ENCODE measurements at regions not wholly inside any gene's neighbourhood (a gene's known extent, or its start where the extent isn't known, plus 50 kb on each side); places are given as distances from the start of the nearest gene placed in this dataset.

DNA sequence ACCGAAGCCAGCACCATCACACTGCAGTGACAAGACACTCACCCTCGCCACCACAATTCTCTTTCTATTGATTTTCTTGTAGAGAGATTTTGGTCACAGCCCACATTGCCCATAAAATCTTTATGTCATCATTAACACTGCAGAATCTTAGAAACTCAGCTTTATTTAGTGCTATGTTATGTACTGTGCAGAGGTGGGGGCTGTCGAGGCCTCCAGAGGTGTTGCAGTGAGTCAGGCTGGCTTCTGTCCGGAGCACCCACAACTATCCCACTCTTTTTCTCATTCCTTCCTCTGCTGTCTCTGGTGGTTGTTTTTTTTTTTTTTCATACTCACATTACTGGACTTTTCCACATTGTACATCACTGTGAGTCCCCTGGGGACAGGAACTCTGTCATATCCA is 677.4 kb upstream of the HS6ST1 start (continued):
- TF ChIP-seq, protein P1, sequence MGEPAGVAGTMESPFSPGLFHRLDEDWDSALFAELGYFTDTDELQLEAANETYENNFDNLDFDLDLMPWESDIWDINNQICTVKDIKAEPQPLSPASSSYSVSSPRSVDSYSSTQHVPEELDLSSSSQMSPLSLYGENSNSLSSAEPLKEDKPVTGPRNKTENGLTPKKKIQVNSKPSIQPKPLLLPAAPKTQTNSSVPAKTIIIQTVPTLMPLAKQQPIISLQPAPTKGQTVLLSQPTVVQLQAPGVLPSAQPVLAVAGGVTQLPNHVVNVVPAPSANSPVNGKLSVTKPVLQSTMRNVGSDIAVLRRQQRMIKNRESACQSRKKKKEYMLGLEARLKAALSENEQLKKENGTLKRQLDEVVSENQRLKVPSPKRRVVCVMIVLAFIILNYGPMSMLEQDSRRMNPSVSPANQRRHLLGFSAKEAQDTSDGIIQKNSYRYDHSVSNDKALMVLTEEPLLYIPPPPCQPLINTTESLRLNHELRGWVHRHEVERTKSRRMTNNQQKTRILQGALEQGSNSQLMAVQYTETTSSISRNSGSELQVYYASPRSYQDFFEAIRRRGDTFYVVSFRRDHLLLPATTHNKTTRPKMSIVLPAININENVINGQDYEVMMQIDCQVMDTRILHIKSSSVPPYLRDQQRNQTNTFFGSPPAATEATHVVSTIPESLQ (CRISPR knock-in tag; IDR thresholded peaks at IDR 0.05): no peak
- TF ChIP-seq, protein P2, sequence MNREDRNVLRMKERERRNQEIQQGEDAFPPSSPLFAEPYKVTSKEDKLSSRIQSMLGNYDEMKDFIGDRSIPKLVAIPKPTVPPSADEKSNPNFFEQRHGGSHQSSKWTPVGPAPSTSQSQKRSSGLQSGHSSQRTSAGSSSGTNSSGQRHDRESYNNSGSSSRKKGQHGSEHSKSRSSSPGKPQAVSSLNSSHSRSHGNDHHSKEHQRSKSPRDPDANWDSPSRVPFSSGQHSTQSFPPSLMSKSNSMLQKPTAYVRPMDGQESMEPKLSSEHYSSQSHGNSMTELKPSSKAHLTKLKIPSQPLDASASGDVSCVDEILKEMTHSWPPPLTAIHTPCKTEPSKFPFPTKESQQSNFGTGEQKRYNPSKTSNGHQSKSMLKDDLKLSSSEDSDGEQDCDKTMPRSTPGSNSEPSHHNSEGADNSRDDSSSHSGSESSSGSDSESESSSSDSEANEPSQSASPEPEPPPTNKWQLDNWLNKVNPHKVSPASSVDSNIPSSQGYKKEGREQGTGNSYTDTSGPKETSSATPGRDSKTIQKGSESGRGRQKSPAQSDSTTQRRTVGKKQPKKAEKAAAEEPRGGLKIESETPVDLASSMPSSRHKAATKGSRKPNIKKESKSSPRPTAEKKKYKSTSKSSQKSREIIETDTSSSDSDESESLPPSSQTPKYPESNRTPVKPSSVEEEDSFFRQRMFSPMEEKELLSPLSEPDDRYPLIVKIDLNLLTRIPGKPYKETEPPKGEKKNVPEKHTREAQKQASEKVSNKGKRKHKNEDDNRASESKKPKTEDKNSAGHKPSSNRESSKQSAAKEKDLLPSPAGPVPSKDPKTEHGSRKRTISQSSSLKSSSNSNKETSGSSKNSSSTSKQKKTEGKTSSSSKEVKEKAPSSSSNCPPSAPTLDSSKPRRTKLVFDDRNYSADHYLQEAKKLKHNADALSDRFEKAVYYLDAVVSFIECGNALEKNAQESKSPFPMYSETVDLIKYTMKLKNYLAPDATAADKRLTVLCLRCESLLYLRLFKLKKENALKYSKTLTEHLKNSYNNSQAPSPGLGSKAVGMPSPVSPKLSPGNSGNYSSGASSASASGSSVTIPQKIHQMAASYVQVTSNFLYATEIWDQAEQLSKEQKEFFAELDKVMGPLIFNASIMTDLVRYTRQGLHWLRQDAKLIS (CRISPR knock-in tag; IDR thresholded peaks at IDR 0.05; ENCODE audit: borderline replicate concordance): no peak
- TF ChIP-seq NR2C2 (CRISPR knock-in tag; IDR thresholded peaks at IDR 0.05) (no peak), ZNF396 (CRISPR knock-in tag; IDR thresholded peaks at IDR 0.05; ENCODE audit: borderline replicate concordance) (no peak), TP53 (CRISPR knock-in tag; IDR thresholded peaks at IDR 0.05) (no peak), PRRX2 (CRISPR knock-in tag; IDR thresholded peaks at IDR 0.05) (no peak)
- TF ChIP-seq, protein P3, sequence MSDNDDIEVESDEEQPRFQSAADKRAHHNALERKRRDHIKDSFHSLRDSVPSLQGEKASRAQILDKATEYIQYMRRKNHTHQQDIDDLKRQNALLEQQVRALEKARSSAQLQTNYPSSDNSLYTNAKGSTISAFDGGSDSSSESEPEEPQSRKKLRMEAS (CRISPR knock-in tag; IDR thresholded peaks at IDR 0.05): no peak

DNA sequence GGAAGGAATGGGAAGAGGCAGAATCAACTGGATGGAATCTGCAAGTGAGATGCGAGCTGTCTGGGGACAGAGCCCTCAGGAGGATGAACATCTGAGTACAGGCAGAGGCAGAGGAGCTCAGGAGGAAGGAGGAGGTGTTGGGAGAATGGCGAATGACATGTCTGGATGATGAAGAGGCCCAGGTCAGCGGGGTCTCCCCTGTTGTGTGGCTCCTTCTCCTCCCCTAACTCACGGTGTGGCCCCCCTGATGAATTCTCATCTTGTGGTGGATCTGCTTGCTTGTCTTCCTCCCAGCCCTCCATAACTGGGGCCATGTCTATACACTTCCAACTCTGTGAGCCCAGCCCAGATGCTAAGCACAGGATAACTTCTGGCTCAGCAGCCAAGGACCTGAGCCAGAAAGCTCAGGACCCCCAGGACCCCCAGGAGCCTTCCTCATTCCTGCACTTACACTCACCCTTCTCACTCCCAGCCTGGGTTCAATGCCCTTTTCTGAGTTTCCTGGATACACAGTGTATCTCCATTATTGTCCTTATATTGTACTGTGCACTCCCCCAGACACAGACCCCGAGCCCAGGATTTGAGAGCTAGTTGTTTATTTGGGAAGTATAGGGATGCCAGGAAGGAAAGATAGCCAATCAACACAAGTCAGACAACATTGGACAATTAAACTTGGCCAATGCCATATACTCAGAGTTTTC is 678.6 kb upstream of the HS6ST1 start:
- no peaks in the 10 kb centered on the region for H3K4me1 Mint-ChIP-seq
- no peaks in the 10 kb centered on the region; the same call in 1 of the 2 replicates for H3K27me3 Mint-ChIP-seq (ENCODE audit: low read depth)
- no peak overlapping the region for H3K27ac Mint-ChIP-seq
- no peaks in the 10 kb centered on the region for H3K36me3 Mint-ChIP-seq
- ChIA-PET CTCF (no interaction called here), POLR2A (no interaction called here)
- peaks cover 11% of the 10 kb centered on the region for H3K9me3 Mint-ChIP-seq
- H3K4me3 Mint-ChIP-seq: no peak overlapping the region
- DNase-seq (ENCODE audit: low spot score) (no peak), ATAC-seq (no peak)
- TF ChIP-seq GRHL2 (CRISPR knock-in tag; IDR thresholded peaks at IDR 0.05; ENCODE audit: insufficient replicate concordance, severe bottlenecking) (no peak), MYBL2 (CRISPR knock-in tag; IDR thresholded peaks at IDR 0.05) (no peak), NFATC4 (CRISPR knock-in tag; IDR thresholded peaks at IDR 0.05) (no peak), TP53 (CRISPR knock-in tag; IDR thresholded peaks at IDR 0.05) (no peak), SMAD3 (CRISPR knock-in tag; IDR thresholded peaks at IDR 0.05; ENCODE audit: borderline replicate concordance) (no peak), CREM (CRISPR knock-in tag; IDR thresholded peaks at IDR 0.05) (no peak), FOXK1 (CRISPR knock-in tag; IDR thresholded peaks at IDR 0.05) (no peak), ZNF138 (CRISPR knock-in tag; conservative IDR thresholded peaks at IDR 0.05) (no peak), JUN (CRISPR knock-in tag; IDR thresholded peaks at IDR 0.05) (no peak), ZBTB21 (CRISPR knock-in tag; IDR thresholded peaks at IDR 0.05; ENCODE audit: borderline replicate concordance) (no peak), NR1H2 (CRISPR knock-in tag; IDR thresholded peaks at IDR 0.05) (no peak), SP1 (CRISPR knock-in tag; conservative IDR thresholded peaks at IDR 0.05) (no peak), ESRRA (CRISPR knock-in tag; IDR thresholded peaks at IDR 0.05; ENCODE audit: borderline replicate concordance) (no peak)
- TF ChIP-seq, protein P4, sequence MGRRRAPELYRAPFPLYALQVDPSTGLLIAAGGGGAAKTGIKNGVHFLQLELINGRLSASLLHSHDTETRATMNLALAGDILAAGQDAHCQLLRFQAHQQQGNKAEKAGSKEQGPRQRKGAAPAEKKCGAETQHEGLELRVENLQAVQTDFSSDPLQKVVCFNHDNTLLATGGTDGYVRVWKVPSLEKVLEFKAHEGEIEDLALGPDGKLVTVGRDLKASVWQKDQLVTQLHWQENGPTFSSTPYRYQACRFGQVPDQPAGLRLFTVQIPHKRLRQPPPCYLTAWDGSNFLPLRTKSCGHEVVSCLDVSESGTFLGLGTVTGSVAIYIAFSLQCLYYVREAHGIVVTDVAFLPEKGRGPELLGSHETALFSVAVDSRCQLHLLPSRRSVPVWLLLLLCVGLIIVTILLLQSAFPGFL (CRISPR knock-in tag; IDR thresholded peaks at IDR 0.05; ENCODE audit: borderline replicate concordance): no peak
- TF ChIP-seq, protein P5, sequence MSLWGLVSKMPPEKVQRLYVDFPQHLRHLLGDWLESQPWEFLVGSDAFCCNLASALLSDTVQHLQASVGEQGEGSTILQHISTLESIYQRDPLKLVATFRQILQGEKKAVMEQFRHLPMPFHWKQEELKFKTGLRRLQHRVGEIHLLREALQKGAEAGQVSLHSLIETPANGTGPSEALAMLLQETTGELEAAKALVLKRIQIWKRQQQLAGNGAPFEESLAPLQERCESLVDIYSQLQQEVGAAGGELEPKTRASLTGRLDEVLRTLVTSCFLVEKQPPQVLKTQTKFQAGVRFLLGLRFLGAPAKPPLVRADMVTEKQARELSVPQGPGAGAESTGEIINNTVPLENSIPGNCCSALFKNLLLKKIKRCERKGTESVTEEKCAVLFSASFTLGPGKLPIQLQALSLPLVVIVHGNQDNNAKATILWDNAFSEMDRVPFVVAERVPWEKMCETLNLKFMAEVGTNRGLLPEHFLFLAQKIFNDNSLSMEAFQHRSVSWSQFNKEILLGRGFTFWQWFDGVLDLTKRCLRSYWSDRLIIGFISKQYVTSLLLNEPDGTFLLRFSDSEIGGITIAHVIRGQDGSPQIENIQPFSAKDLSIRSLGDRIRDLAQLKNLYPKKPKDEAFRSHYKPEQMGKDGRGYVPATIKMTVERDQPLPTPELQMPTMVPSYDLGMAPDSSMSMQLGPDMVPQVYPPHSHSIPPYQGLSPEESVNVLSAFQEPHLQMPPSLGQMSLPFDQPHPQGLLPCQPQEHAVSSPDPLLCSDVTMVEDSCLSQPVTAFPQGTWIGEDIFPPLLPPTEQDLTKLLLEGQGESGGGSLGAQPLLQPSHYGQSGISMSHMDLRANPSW (CRISPR knock-in tag; conservative IDR thresholded peaks at IDR 0.05; ENCODE audit: low read depth): no peak
- TF ChIP-seq, protein P6, sequence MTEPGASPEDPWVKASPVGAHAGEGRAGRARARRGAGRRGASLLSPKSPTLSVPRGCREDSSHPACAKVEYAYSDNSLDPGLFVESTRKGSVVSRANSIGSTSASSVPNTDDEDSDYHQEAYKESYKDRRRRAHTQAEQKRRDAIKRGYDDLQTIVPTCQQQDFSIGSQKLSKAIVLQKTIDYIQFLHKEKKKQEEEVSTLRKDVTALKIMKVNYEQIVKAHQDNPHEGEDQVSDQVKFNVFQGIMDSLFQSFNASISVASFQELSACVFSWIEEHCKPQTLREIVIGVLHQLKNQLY (CRISPR knock-in tag; IDR thresholded peaks at IDR 0.05): no peak
